Esophagus muscularis mucosa (tissue), 4 donors: ENCODE measurements at regions not wholly inside any gene's neighbourhood (a gene's known extent, or its start where the extent isn't known, plus 50 kb on each side); places are given as distances from the start of the nearest gene placed in this dataset.

Experiments
- DNase-seq: peaks from one replicate; pipeline ENCODE4 v3.0.0-alpha.2; 2017; ENCODE audit errors: extremely low spot score
- H3K27ac ChIP-seq, 4 donors: fragments of 200-600 bp; sonication (generic); replicated peaks in 1 of 4; 1 replicate in 3 of 4; 2 replicates in 1 of 4; pipeline ENCODE4 v1.5.1; 2016 to 2019; ENCODE audit warnings: mild to moderate bottlenecking in 1 of 4
- H3K27me3 ChIP-seq, 4 donors: fragments of 200-600 bp; sonication (generic); one replicate each; pipeline versions ENCODE4 v1.5.1 to v1.6.0; 2016 to 2019
- H3K36me3 ChIP-seq, 4 donors: fragments of 200-600 bp; sonication (generic); one replicate each; pipeline ENCODE4 v1.5.1; 2016 to 2019
- H3K4me1 ChIP-seq, 4 donors: fragments of 200-600 bp; sonication (generic); one replicate each; pipeline ENCODE4 v1.5.1; 2016 to 2019
- H3K4me3 ChIP-seq, 4 donors: fragments of 200-600 bp; sonication (generic); 1 replicate in 2 of 4; 2 replicates in 2 of 4; pipeline ENCODE4 v1.5.1; 2016 to 2019; ENCODE audit warnings: mild to moderate bottlenecking in 4 of 4, moderate library complexity in 1 of 4
- H3K9me3 ChIP-seq, 4 donors: fragments of 200-600 bp; sonication (generic); 1 replicate in 3 of 4; 2 replicates in 1 of 4; pipeline ENCODE4 v1.5.1; 2016 to 2019
- CTCF ChIP-seq, 3 experiments: fragments of 200-600 bp in 2 of 3; fragments of 450-650 bp in 1 of 3; sonication (generic) in 2 of 3; IDR thresholded peaks; one replicate each; pipeline ENCODE4 v1.5.1; 2017 to 2019; ENCODE audit warnings: antibody characterized with exemption in 3 of 3, mild to moderate bottlenecking in 2 of 3, moderate library complexity in 1 of 3
- EP300 ChIP-seq: sonication (generic); formaldehyde crosslinking; IDR thresholded peaks from one replicate; pipeline ENCODE4 v1.6.1; 2017; ENCODE audit warnings: antibody characterized with exemption
- POLR2A ChIP-seq: fragments of 450-650 bp; IDR thresholded peaks from one replicate; pipeline ENCODE4 v1.6.1; 2017; ENCODE audit warnings: antibody characterized with exemption, moderate library complexity, mild to moderate bottlenecking, low read depth
- POLR2AphosphoS5 ChIP-seq, 2 donors: sonication (generic); formaldehyde crosslinking; IDR thresholded peaks; one replicate each; pipeline ENCODE4 v1.6.1; 2017; ENCODE audit warnings: antibody characterized with exemption in 2 of 2
- WGBS: methylation state at CpG from one replicate; pipeline ENCODE4 v1.1.5; 2018; 5-methylcytosine and 5-hydroxymethylcytosine counted together
- intact Hi-C: fragments of 100-400 bp; cut with DNase I; formaldehyde crosslinking; loops from one replicate; pipeline ENCODE4 v1.15.1; 2023

GRCh38 chr5:58145397-58145934 lies 314.4 kb downstream of the PLK2 start:
- Histone ChIP-seq H3K27ac (no peak overlapping the region), H3K27me3 (no peaks in the 10 kb centered on the region), H3K9me3 (no peaks in the 10 kb centered on the region), H3K4me1 (no peaks in the 10 kb centered on the region), H3K36me3 (no peaks in the 10 kb centered on the region), H3K4me3 (no peak overlapping the region)
- intact Hi-C loops: no loop called here
- no peak for TF ChIP-seq CTCF (IDR thresholded peaks at IDR 0.05)
- TF ChIP-seq POLR2A: no peak
- TF ChIP-seq POLR2AphosphoS5 (IDR thresholded peaks at IDR 0.05): no peak
- no peak for TF ChIP-seq EP300
- DNase-seq: no peak
- WGBS: 91% methylated on average over 11 of the region's 11 CpGs

GRCh38 chr5:58143727-58144126 lies 316.2 kb downstream of the PLK2 start:
- no peaks in the 10 kb centered on the region for H3K36me3 ChIP-seq
- no peak for DNase-seq
- H3K27ac ChIP-seq: no peak overlapping the region
- intact Hi-C loops: no loop called here
- no peak overlapping the region for H3K4me3 ChIP-seq
- H3K4me1 ChIP-seq: no peaks in the 10 kb centered on the region
- no peaks in the 10 kb centered on the region for H3K27me3 ChIP-seq
- 96% methylated on average over 2 of the region's 2 CpGs for WGBS
- TF ChIP-seq EP300 (no peak), POLR2A (no peak), CTCF (IDR thresholded peaks at IDR 0.05) (no peak), POLR2AphosphoS5 (IDR thresholded peaks at IDR 0.05) (no peak)
- no peaks in the 10 kb centered on the region for H3K9me3 ChIP-seq

- intact Hi-C loops: no loop called here
- Histone ChIP-seq H3K27ac (no peak overlapping the region), H3K4me3 (no peak overlapping the region), H3K36me3 (no peaks in the 10 kb centered on the region), H3K27me3 (no peaks in the 10 kb centered on the region), H3K4me1 (no peaks in the 10 kb centered on the region), H3K9me3 (no peaks in the 10 kb centered on the region)
- 77% methylated on average over 1 of the region's 1 CpG for WGBS
- DNase-seq: no peak
- no peak for TF ChIP-seq EP300
- TF ChIP-seq POLR2AphosphoS5 (IDR thresholded peaks at IDR 0.05): no peak
- TF ChIP-seq POLR2A: no peak
- no peak for TF ChIP-seq CTCF (IDR thresholded peaks at IDR 0.05)
These were observed 316.7 kb downstream of the PLK2 start for GRCh38 chr5:58143181-58143580.

- intact Hi-C loops: no loop called here
- Histone ChIP-seq H3K9me3 (no peaks in the 10 kb centered on the region), H3K27me3 (no peaks in the 10 kb centered on the region), H3K4me1 (peaks cover 0 to 9% (median 3%) of the 10 kb centered on the region in 4 donors), H3K27ac (no peak overlapping the region), H3K36me3 (no peaks in the 10 kb centered on the region), H3K4me3 (no peak overlapping the region)
- DNase-seq: no peak
- TF ChIP-seq POLR2AphosphoS5 (IDR thresholded peaks at IDR 0.05) (no peak), CTCF (IDR thresholded peaks at IDR 0.05) (no peak), EP300 (no peak), POLR2A (no peak)
- WGBS: 86% methylated on average over 2 of the region's 2 CpGs
These were observed 321.1 kb downstream of the PLK2 start for GRCh38 chr5:58138791-58139190.

GRCh38 chr5:58136406-58136805 lies 323.5 kb downstream of the PLK2 start:
- intact Hi-C loops: no loop called here
- peaks cover 0 to 14% (median 3%) of the 10 kb centered on the region in 4 donors for H3K4me1 ChIP-seq
- no peak for DNase-seq
- no peaks in the 10 kb centered on the region for H3K27me3 ChIP-seq
- H3K27ac ChIP-seq: no peak overlapping the region
- TF ChIP-seq EP300 (no peak), CTCF (IDR thresholded peaks at IDR 0.05) (no peak), POLR2AphosphoS5 (IDR thresholded peaks at IDR 0.05) (no peak), POLR2A (no peak)
- WGBS: 85% methylated on average over 5 of the region's 5 CpGs
- H3K4me3 ChIP-seq: no peak overlapping the region
- H3K36me3 ChIP-seq: no peaks in the 10 kb centered on the region
- no peaks in the 10 kb centered on the region for H3K9me3 ChIP-seq
